Natural killer cell (primary cell): ENCODE measurements at regions not wholly inside any gene's neighbourhood (a gene's known extent, or its start where the extent isn't known, plus 50 kb on each side); places are given as distances from the start of the nearest gene placed in this dataset.

Experiments used
- ATAC-seq, 3 donors: fragments of 150-1000 bp in 2 of 3; fragments of 200-7000 bp in 1 of 3; cut with Tn5 transposase; 1 replicate in 1 of 3; 2 replicates in 2 of 3; pipeline ENCODE4 v1.10.0; 2021; ENCODE audit warnings: mild to moderate bottlenecking in 2 of 3, moderate library complexity in 2 of 3
- DNase-seq, 2 donors: peaks; one replicate each; pipeline versions ENCODE4 v3.0.0 to v3.0.0-alpha.2; 2013 to 2021; ENCODE audit warnings: mixed read lengths in 1 of 2
- H3K27ac ChIP-seq: one replicate; pipeline ENCODE4 v1.5.1; 2013; ENCODE audit warnings: mild to moderate bottlenecking, low read length
- H3K27me3 ChIP-seq: one replicate; pipeline ENCODE4 v1.6.1; 2013; ENCODE audit warnings: low read length; ENCODE audit not compliant: control insufficient read depth, insufficient read depth
- H3K36me3 ChIP-seq: one replicate; pipeline ENCODE4 v1.6.1; 2013; ENCODE audit warnings: low read length; ENCODE audit not compliant: control insufficient read depth, insufficient read depth
- H3K4me1 ChIP-seq: one replicate; pipeline ENCODE4 v1.6.1; 2013; ENCODE audit warnings: low read length; ENCODE audit not compliant: control insufficient read depth, insufficient read depth
- H3K4me3 ChIP-seq: one replicate; pipeline ENCODE4 v1.5.1; 2013; ENCODE audit warnings: low read length
- H3K9me3 ChIP-seq: one replicate; pipeline ENCODE4 v1.6.1; 2013; ENCODE audit warnings: low read length; ENCODE audit not compliant: control insufficient read depth, insufficient read depth
- H3K27ac Mint-ChIP-seq, 2 donors: one replicate each; pipeline ENCODE4 v1.8.0; 2022; ENCODE audit warnings: mild to moderate bottlenecking in 2 of 2, mixed read lengths in 2 of 2, moderate library complexity in 1 of 2
- H3K27me3 Mint-ChIP-seq, 2 donors: one replicate each; pipeline ENCODE4 v1.8.0; 2022; ENCODE audit warnings: low read depth in 2 of 2, mixed read lengths in 2 of 2
- H3K36me3 Mint-ChIP-seq: one replicate; pipeline ENCODE4 v1.8.0; 2022; ENCODE audit warnings: mixed read lengths
- H3K4me1 Mint-ChIP-seq, 2 donors: one replicate each; pipeline ENCODE4 v1.8.0; 2022; ENCODE audit warnings: mixed read lengths in 2 of 2
- H3K4me3 Mint-ChIP-seq: one replicate; pipeline ENCODE4 v1.8.0; 2022; ENCODE audit warnings: mild to moderate bottlenecking, moderate library complexity, mixed read lengths
- H3K9me3 Mint-ChIP-seq, 2 donors: one replicate each; pipeline ENCODE4 v1.8.0; 2022; ENCODE audit warnings: mixed read lengths in 2 of 2
- WGBS: methylation state at CpG from one replicate; pipeline ENCODE4 v1.1.7; 2013; ENCODE audit warnings: missing lambda C conversion rate; ENCODE audit not compliant: insufficient coverage; 5-methylcytosine and 5-hydroxymethylcytosine counted together
- intact Hi-C: fragments of 100-400 bp; cut with micrococcal nuclease; formaldehyde crosslinking; loops from one replicate; pipeline ENCODE4 v1.14.2; 2022
- TF ChIP-seq, protein P1 (sequence below): fragments of 200-600 bp; IDR thresholded peaks from one replicate; pipeline ENCODE4 v1.8.0; 2022; ENCODE audit warnings: antibody characterized with exemption

DNA sequence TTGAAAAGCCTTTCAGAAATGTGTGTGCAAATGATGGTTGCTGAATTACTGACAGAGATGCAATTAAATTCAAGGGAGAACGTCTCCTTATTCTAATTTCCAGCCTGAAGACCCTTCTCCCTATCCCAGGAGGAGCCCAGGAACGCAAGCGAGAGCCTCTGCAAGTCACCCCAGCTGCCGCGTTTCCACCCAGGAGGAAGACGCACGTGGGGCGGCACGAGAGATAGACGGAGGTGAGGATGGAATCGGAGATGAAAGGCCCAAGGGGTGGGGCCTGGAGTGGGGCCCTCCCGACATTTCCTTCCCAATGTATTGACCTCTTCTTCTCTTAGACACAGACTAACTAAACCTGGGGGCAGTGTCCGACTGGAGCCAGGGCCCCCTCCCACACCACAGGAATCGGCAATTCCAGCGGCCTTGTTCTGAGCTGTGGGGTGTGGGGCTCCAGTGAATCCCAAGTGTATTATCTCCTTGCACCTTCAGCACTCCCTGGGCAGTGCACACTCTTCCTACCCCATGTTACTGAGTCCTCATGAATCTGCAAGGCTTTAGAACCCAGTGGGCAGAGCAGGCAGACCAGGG is 322.5 kb downstream of the AJAP1 start:
- TF ChIP-seq, protein P1, sequence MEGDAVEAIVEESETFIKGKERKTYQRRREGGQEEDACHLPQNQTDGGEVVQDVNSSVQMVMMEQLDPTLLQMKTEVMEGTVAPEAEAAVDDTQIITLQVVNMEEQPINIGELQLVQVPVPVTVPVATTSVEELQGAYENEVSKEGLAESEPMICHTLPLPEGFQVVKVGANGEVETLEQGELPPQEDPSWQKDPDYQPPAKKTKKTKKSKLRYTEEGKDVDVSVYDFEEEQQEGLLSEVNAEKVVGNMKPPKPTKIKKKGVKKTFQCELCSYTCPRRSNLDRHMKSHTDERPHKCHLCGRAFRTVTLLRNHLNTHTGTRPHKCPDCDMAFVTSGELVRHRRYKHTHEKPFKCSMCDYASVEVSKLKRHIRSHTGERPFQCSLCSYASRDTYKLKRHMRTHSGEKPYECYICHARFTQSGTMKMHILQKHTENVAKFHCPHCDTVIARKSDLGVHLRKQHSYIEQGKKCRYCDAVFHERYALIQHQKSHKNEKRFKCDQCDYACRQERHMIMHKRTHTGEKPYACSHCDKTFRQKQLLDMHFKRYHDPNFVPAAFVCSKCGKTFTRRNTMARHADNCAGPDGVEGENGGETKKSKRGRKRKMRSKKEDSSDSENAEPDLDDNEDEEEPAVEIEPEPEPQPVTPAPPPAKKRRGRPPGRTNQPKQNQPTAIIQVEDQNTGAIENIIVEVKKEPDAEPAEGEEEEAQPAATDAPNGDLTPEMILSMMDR = no peak
- Mint-ChIP-seq H3K27me3 (no peaks in the 10 kb centered on the region), H3K27ac (no peak overlapping the region), H3K9me3 (no peaks in the 10 kb centered on the region), H3K4me3 (no peak overlapping the region), H3K36me3 (no peaks in the 10 kb centered on the region), H3K4me1 (no peaks in the 10 kb centered on the region)
- no peaks in the 10 kb centered on the region for H3K4me1 ChIP-seq
- WGBS = 87% methylated on average over 14 of the region's 15 CpGs
- intact Hi-C loops = no loop called here
- no peak overlapping the region for H3K27ac ChIP-seq
- DNase-seq (no peak), ATAC-seq (no peak)
- no peaks in the 10 kb centered on the region for H3K27me3 ChIP-seq
- no peaks in the 10 kb centered on the region for H3K9me3 ChIP-seq
- no peaks in the 10 kb centered on the region for H3K36me3 ChIP-seq
- H3K4me3 ChIP-seq = no peak overlapping the region

DNA sequence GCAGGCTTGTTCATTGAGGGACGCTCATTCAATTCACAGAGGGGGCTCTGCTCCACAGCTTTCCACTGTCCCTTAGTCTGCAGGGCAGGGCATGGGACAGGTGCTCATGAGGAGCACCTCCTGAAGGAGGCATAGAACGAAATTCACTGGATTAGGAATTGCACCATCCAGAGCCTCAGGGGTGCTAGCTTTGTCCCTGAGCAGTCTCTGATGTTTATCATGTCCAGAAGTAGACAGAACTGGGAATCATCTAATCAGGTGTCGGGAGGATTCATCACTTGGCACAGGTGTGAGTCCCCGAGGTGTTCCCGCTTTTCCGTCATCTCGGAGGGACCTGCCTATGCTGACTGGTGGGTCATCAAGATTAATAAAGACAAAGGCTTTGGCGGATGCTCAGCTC is 321.4 kb downstream of the AJAP1 start:
- no peak overlapping the region for H3K4me3 Mint-ChIP-seq
- H3K36me3 Mint-ChIP-seq = no peaks in the 10 kb centered on the region
- DNase-seq (no peak), ATAC-seq (no peak)
- Histone ChIP-seq H3K36me3 (no peaks in the 10 kb centered on the region), H3K27me3 (no peaks in the 10 kb centered on the region), H3K27ac (no peak overlapping the region), H3K4me1 (no peaks in the 10 kb centered on the region), H3K4me3 (no peak overlapping the region), H3K9me3 (no peaks in the 10 kb centered on the region)
- WGBS = 79% methylated on average over 8 of the region's 8 CpGs
- no peaks in the 10 kb centered on the region for H3K9me3 Mint-ChIP-seq
- no peak overlapping the region for H3K27ac Mint-ChIP-seq
- intact Hi-C loops = no loop called here
- TF ChIP-seq, protein P1 = no peak
- H3K4me1 Mint-ChIP-seq = no peaks in the 10 kb centered on the region
- no peaks in the 10 kb centered on the region for H3K27me3 Mint-ChIP-seq

DNA sequence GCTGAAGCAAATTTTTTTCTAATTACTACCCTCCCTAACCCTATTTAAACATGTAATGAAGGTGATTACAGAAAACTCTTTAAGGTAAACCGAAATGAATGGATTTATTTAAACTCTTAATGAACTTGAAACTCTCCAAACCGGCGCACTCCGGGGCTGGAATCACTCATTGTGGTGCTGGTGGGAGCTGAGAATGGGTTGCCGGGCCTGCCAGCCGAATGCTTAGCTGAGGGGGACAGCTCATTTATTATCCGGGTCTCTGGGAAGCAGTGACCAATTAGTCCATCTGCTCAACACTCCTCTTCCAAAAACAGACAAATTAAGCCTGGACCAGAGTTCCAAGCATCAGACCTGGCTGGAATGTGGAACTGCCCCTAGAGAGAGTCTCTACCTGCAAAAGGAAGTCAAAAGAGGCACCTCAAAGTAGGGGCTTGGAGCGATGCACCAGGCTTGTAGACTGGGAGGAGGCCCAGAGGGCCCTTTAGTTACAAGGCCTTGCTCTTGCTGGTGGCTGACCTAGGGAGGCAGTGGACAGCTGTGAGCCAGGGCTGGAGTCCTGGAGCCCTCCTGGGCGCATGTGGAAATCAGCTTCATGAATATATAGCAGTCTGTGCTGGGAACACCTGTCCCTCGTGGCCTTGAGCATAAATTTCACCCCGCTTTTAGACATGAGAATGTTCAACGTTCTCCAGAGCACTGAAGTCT is 320.7 kb downstream of the AJAP1 start:
- TF ChIP-seq, protein P1 = no peak
- Histone ChIP-seq H3K36me3 (no peaks in the 10 kb centered on the region), H3K27me3 (no peaks in the 10 kb centered on the region), H3K27ac (no peak overlapping the region), H3K4me3 (no peak overlapping the region), H3K9me3 (no peaks in the 10 kb centered on the region), H3K4me1 (no peaks in the 10 kb centered on the region)
- DNase-seq (no peak), ATAC-seq (no peak)
- WGBS = 79% methylated on average over 11 of the region's 12 CpGs
- intact Hi-C loops = no loop called here
- no peaks in the 10 kb centered on the region for H3K27me3 Mint-ChIP-seq
- no peaks in the 10 kb centered on the region for H3K9me3 Mint-ChIP-seq
- H3K4me3 Mint-ChIP-seq = no peak overlapping the region
- H3K27ac Mint-ChIP-seq = no peak overlapping the region
- H3K36me3 Mint-ChIP-seq = no peaks in the 10 kb centered on the region
- H3K4me1 Mint-ChIP-seq = no peaks in the 10 kb centered on the region

DNA sequence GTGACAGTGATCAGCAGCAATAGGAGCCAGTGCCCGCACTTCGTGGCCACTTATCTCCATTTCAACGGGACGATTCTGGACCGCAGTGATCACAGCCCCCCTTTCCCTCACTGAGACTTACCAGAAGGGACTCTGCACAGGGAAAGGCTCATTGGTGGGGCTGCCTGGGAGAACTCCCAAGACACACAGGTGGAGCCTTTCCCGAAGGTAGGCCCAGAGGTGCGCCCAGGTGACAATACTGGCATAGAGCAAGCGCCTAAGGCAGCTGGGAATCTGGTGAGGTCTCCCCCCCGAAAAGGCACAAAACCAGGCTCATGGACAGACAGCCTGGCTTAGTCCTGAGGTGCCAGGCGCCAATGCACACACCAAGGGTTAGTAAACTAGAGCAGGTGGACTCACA is 318.9 kb downstream of the AJAP1 start:
- Histone ChIP-seq H3K9me3 (no peaks in the 10 kb centered on the region), H3K4me3 (no peak overlapping the region), H3K27ac (no peak overlapping the region), H3K36me3 (no peaks in the 10 kb centered on the region), H3K4me1 (no peaks in the 10 kb centered on the region), H3K27me3 (no peaks in the 10 kb centered on the region)
- Mint-ChIP-seq H3K27me3 (no peaks in the 10 kb centered on the region), H3K36me3 (no peaks in the 10 kb centered on the region), H3K4me1 (no peaks in the 10 kb centered on the region), H3K9me3 (no peaks in the 10 kb centered on the region), H3K27ac (no peak overlapping the region), H3K4me3 (no peak overlapping the region)
- TF ChIP-seq, protein P1 = no peak
- WGBS = 84% methylated on average over 10 of the region's 10 CpGs
- intact Hi-C loops = no loop called here
- ATAC-seq (no peak), DNase-seq (no peak)
